OCI-LY7 (cell line): ENCODE measurements at regions not wholly inside any gene's neighbourhood (a gene's known extent, or its start where the extent isn't known, plus 50 kb on each side); places are given as distances from the start of the nearest gene placed in this dataset.

Experiments
- BruUV-seq: library from RNA; stranded (reverse); fragments of 400-500 nt; replicated peaks from 2 replicates; lab custom pipeline; 2021; lab: Mats Ljungman, UMichigan
- CTCF ChIA-PET: fragments of 300-600 bp; sonication (Branson Sonifier 250); formaldehyde crosslinking; loops from one replicate; lab custom pipeline; 2022; ENCODE audit warnings: antibody characterized with exemption; ENCODE audit not compliant: unreplicated experiment; lab: Charles Lee
- POLR2A ChIA-PET: fragments of 300-600 bp; sonication (Branson Sonifier 250); formaldehyde crosslinking; loops from one replicate; lab custom pipeline; 2022; ENCODE audit warnings: antibody characterized with exemption; lab: Charles Lee
- DNase-seq: peaks from one replicate; pipeline ENCODE4 v3.0.0-alpha.2; 2015; ENCODE audit warnings: low spot score
- H2AFZ ChIP-seq: fragments of 200-600 bp; sonication (generic), shearing (Covaris generic); 2 replicates; pipeline ENCODE4 v1.6.1; 2014; ENCODE audit warnings: mild to moderate bottlenecking, antibody characterized with exemption, low read length, moderate library complexity
- H3K27ac ChIP-seq: fragments of 200-600 bp; sonication (generic); 2 replicates; pipeline ENCODE4 v1.5.1; 2014; ENCODE audit warnings: mixed run types, low read depth, mild to moderate bottlenecking, moderate library complexity, low read length, inconsistent platforms; ENCODE audit not compliant: poor library complexity, severe bottlenecking
- H3K36me3 ChIP-seq: fragments of 200-600 bp; sonication (generic); 2 replicates; pipeline ENCODE4 v1.6.1; 2014; ENCODE audit warnings: mild to moderate bottlenecking, antibody characterized with exemption, low read length, moderate library complexity, mixed read lengths; ENCODE audit not compliant: insufficient read depth
- H3K4me1 ChIP-seq: fragments of 200-600 bp; sonication (generic); 2 replicates; pipeline ENCODE4 v1.5.1; 2014; ENCODE audit warnings: mild to moderate bottlenecking, low read length; ENCODE audit not compliant: insufficient read depth, poor library complexity, severe bottlenecking
- H3K4me2 ChIP-seq: fragments of 200-600 bp; sonication (generic); 2 replicates; pipeline ENCODE4 v1.6.1; 2014; ENCODE audit warnings: mild to moderate bottlenecking, low read length
- H3K4me3 ChIP-seq: fragments of 200-600 bp; sonication (generic); 2 replicates; pipeline ENCODE4 v1.5.1; 2014; ENCODE audit warnings: mild to moderate bottlenecking, low read depth, low read length; ENCODE audit not compliant: poor library complexity, severe bottlenecking
- H3K79me2 ChIP-seq: fragments of 200-600 bp; sonication (generic); 2 replicates; pipeline ENCODE4 v1.6.1; 2016; ENCODE audit warnings: low read depth, mild to moderate bottlenecking, low read length, moderate library complexity, mixed read lengths; ENCODE audit not compliant: insufficient read depth
- H3K9me2 ChIP-seq: fragments of 200-600 bp; sonication (generic); 2 replicates; pipeline ENCODE4 v1.6.1; 2016; ENCODE audit warnings: mild to moderate bottlenecking, low read length, mixed read lengths; ENCODE audit not compliant: insufficient read depth
- H3K9me3 ChIP-seq: fragments of 200-600 bp; sonication (generic); 2 replicates; pipeline ENCODE4 v1.6.1; 2014; ENCODE audit warnings: mild to moderate bottlenecking, mixed run types, low read length, mixed read lengths
- H4K20me1 ChIP-seq: fragments of 200-600 bp; sonication (generic); 2 replicates; pipeline ENCODE4 v1.6.1; 2014; ENCODE audit warnings: mild to moderate bottlenecking, antibody characterized with exemption, low read length, moderate library complexity, mixed read lengths; ENCODE audit not compliant: insufficient read depth
- EZH2phosphoT487 ChIP-seq: fragments of 200-600 bp; sonication (generic); IDR thresholded peaks from 2 replicates; pipeline ENCODE4 v1.6.1; 2018; ENCODE audit warnings: low read depth, borderline replicate concordance, mild to moderate bottlenecking, mixed run types, antibody characterized with exemption, low read length, moderate library complexity, mixed read lengths
- intact Hi-C: fragments of 100-400 bp; cut with micrococcal nuclease; formaldehyde crosslinking; loops from one replicate; pipeline ENCODE4 v1.10.0; 2022; ENCODE audit not compliant: unreplicated experiment
- TF ChIP-seq, protein P1 (sequence below): fragments of 200-600 bp; sonication (generic); conservative IDR thresholded peaks from 2 replicates; pipeline ENCODE4 v1.5.1; 2014; ENCODE audit warnings: mild to moderate bottlenecking, antibody characterized with exemption, low read length, moderate library complexity, mixed read lengths

GRCh38 chr11:12585861-12586260 is 88.4 kb upstream of the TEAD1 start:
- no peaks in the 10 kb centered on the region for H3K4me1 ChIP-seq
- H3K4me2 ChIP-seq = no peak overlapping the region
- H3K4me3 ChIP-seq = no peak overlapping the region
- no peaks in the 10 kb centered on the region for H3K9me3 ChIP-seq
- no peak overlapping the region for H2AFZ ChIP-seq
- CTCF ChIA-PET = interaction anchor here (1.8 kb wide), 1 partner anchor 13 kb away, joined by 4 read pairs; no protein-coding TSS in a partner anchor
- no peaks in the 10 kb centered on the region for H4K20me1 ChIP-seq
- TF ChIP-seq, protein P1, sequence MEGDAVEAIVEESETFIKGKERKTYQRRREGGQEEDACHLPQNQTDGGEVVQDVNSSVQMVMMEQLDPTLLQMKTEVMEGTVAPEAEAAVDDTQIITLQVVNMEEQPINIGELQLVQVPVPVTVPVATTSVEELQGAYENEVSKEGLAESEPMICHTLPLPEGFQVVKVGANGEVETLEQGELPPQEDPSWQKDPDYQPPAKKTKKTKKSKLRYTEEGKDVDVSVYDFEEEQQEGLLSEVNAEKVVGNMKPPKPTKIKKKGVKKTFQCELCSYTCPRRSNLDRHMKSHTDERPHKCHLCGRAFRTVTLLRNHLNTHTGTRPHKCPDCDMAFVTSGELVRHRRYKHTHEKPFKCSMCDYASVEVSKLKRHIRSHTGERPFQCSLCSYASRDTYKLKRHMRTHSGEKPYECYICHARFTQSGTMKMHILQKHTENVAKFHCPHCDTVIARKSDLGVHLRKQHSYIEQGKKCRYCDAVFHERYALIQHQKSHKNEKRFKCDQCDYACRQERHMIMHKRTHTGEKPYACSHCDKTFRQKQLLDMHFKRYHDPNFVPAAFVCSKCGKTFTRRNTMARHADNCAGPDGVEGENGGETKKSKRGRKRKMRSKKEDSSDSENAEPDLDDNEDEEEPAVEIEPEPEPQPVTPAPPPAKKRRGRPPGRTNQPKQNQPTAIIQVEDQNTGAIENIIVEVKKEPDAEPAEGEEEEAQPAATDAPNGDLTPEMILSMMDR = no peak
- no peak for TF ChIP-seq EZH2phosphoT487
- no TSS peak for BruUV-seq
- no peaks in the 10 kb centered on the region for H3K79me2 ChIP-seq
- POLR2A ChIA-PET = interaction anchor here (0.6 to 0.7 kb wide), 2 partner anchors 109 to 706 kb away, joined by 3 to 5 read pairs; no protein-coding TSS in a partner anchor
- no peaks in the 10 kb centered on the region for H3K9me2 ChIP-seq
- DNase-seq = no peak
- intact Hi-C loops = no loop called here
- no peaks in the 10 kb centered on the region for H3K36me3 ChIP-seq
- H3K27ac ChIP-seq = no peak overlapping the region

GRCh38 chr11:12587333-12587991 is 86.8 kb upstream of the TEAD1 start:
- Histone ChIP-seq H3K4me2 (no peak overlapping the region), H3K27ac (no peak overlapping the region), H4K20me1 (no peaks in the 10 kb centered on the region), H3K4me3 (no peak overlapping the region), H3K79me2 (no peaks in the 10 kb centered on the region), H2AFZ (no peak overlapping the region), H3K9me3 (no peaks in the 10 kb centered on the region), H3K9me2 (no peaks in the 10 kb centered on the region), H3K4me1 (no peaks in the 10 kb centered on the region), H3K36me3 (no peaks in the 10 kb centered on the region)
- intact Hi-C loops = no loop called here
- ChIA-PET CTCF (interaction anchor here (1.8 kb wide), 1 partner anchor 12 kb away, joined by 4 read pairs; no protein-coding TSS in a partner anchor), POLR2A (interaction anchor here (0.6 to 1.1 kb wide), 2 partner anchors 14 to 256 kb away, joined by 3 to 4 read pairs; no protein-coding TSS in a partner anchor)
- BruUV-seq = no TSS peak
- TF ChIP-seq EZH2phosphoT487 = no peak
- TF ChIP-seq, protein P1 = no peak
- DNase-seq = no peak

DNA sequence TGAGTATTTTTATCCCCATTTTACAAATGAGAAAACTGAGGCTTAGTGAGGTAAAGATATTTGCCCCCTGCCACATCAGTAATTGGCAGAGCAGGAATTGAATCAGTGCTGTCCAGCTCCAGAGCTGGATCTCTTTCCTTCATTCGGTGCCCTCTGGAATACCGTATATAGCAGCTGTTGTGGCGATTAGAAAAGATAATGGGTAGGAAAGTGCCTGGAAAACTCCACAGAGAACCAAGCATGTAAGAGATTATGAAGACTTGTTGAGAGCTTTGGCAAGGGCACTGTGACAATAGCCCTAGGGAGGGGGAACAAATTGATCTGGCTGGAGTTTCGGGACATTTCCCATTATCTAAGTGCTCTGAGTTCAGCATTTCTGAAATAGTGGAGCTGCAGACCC is 82.5 kb upstream of the TEAD1 start:
- Histone ChIP-seq H3K4me1 (no peaks in the 10 kb centered on the region), H2AFZ (no peak overlapping the region), H3K4me2 (no peak overlapping the region), H3K79me2 (no peaks in the 10 kb centered on the region), H3K36me3 (no peaks in the 10 kb centered on the region), H3K9me3 (no peaks in the 10 kb centered on the region), H3K27ac (no peak overlapping the region), H4K20me1 (no peaks in the 10 kb centered on the region), H3K9me2 (no peaks in the 10 kb centered on the region), H3K4me3 (no peak overlapping the region)
- intact Hi-C loops = no loop called here
- CTCF ChIA-PET = no interaction called here
- BruUV-seq = no TSS peak
- POLR2A ChIA-PET = no interaction called here
- DNase-seq = no peak
- no peak for TF ChIP-seq EZH2phosphoT487
- TF ChIP-seq, protein P1 = no peak
